ENCODE measurements at regions not wholly inside any gene's neighbourhood (a gene's known extent, or its start where the extent isn't known, plus 50 kb on each side); places are given as distances from the start of the nearest gene placed in this dataset.

DNA sequence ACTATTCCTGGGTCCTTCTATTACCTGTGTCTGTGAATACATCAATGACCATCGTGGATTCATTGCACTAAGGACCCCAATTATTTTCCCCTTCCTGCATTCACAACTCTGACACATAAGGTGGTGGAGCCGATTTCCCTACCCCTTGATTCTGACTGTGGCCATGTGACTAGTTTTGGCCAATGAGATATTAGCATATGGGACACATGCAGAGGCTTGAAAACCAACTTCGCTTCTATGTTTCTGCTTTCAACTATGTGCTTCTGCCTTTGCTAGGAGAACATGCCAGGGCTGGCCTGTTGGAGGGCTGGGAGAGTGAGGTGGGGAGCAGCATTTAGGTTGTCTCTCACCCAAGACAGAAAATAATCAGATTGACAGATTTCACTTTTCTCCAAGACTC is 483.1 kb upstream of the JAG1 start:
- TF ChIP-seq, protein P1, sequence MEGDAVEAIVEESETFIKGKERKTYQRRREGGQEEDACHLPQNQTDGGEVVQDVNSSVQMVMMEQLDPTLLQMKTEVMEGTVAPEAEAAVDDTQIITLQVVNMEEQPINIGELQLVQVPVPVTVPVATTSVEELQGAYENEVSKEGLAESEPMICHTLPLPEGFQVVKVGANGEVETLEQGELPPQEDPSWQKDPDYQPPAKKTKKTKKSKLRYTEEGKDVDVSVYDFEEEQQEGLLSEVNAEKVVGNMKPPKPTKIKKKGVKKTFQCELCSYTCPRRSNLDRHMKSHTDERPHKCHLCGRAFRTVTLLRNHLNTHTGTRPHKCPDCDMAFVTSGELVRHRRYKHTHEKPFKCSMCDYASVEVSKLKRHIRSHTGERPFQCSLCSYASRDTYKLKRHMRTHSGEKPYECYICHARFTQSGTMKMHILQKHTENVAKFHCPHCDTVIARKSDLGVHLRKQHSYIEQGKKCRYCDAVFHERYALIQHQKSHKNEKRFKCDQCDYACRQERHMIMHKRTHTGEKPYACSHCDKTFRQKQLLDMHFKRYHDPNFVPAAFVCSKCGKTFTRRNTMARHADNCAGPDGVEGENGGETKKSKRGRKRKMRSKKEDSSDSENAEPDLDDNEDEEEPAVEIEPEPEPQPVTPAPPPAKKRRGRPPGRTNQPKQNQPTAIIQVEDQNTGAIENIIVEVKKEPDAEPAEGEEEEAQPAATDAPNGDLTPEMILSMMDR (conservative IDR thresholded peaks at IDR 0.05; ENCODE audit: low read length): no peak
- TF ChIP-seq EZH2phosphoT487 (IDR thresholded peaks at IDR 0.05; ENCODE audit: borderline replicate concordance): no peak
